ENCODE measurements at regions not wholly inside any gene's neighbourhood (a gene's known extent, or its start where the extent isn't known, plus 50 kb on each side); places are given as distances from the start of the nearest gene placed in this dataset.
"Not testable (repeated sequence)": the region's sequence is repeated elsewhere in the genome, so short reads cannot be mapped to it uniquely, and the experiment has no call there.

DNA sequence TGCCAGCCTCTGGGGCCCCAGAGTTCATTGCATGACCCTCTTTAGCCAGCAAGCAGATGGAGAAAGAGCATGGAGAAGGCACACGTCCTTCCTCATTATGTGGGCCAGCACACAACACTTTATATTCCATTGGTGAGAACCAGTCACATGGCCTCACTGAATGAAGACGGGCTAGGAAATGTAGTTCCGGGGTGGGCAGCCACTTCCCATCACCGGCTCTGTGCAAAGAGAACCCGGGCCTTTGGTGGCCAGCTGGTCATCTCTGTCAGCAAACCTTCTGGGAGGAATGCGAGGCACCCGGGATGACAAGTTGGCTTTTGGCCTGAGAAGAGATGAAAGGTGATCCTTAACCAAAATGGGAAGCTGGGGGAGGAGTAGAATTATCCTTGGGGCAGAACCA is 90.2 kb upstream of the VGLL4 start:
- no peaks in the 10 kb centered on the region for H3K27me3 ChIP-seq
- TF ChIP-seq CTCF (IDR thresholded peaks at IDR 0.05) = no peak
- ATAC-seq (no peak), DNase-seq (no peak)
- no peaks in the 10 kb centered on the region for H3K36me3 ChIP-seq
- intact Hi-C loops (cut with DNase I) = no loop called here
- H3K4me3 ChIP-seq = no peak overlapping the region
- H3K27ac ChIP-seq = no peak overlapping the region
- no peaks in the 10 kb centered on the region for H3K9me3 ChIP-seq
- no peaks in the 10 kb centered on the region for H3K4me1 ChIP-seq

DNA sequence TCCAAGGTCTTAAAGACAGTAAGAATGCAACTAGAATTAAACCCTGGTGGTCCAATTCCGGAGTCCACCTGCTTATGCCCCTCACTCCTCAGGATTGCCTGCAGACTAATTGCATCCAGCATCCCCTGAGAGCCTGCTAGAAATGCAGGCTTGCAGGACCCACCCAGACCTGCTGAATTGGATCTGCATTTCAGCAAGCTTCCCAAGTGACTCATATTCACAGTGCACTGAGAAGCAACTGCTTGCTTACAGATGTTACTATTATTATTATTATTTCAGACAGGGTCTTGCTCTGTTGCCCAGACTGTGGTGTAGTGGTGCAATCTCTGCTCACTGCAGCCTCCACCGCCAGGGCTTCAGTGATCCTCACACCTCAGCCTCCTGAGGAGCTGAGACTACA is 83.5 kb upstream of the VGLL4 start:
- H3K4me1 ChIP-seq = no peaks in the 10 kb centered on the region
- DNase-seq = no peak
- H3K9me3 ChIP-seq = no peaks in the 10 kb centered on the region
- H3K36me3 ChIP-seq = no peaks in the 10 kb centered on the region
- H3K27ac ChIP-seq = no peak overlapping the region
- intact Hi-C loops (cut with DNase I) = no loop called here
- no peak overlapping the region for H3K4me3 ChIP-seq
- no peaks in the 10 kb centered on the region for H3K27me3 ChIP-seq
- no peak for TF ChIP-seq CTCF (IDR thresholded peaks at IDR 0.05)
- no peak for ATAC-seq

DNA sequence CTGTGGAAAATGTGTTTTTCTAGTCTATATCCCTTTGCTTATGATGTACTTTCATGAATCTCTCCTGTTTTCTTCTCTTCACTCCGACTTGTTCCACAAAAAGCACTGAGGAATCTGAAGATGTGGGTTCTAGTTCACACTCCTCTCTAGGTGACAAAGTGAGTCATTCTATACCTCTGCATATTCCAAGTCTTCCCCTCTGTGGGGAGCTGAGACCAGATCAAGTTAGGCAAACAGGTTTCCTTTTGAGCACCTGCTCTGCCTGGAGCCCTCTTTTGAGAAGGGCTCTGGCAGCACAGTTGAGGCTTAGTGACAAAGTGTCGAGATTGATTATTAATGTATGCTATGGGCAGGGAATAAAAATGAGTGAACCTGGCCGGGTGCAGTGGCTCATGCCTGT is 82.4 kb upstream of the VGLL4 start:
- Histone ChIP-seq H3K27ac (no peak overlapping the region), H3K9me3 (no peaks in the 10 kb centered on the region), H3K36me3 (no peaks in the 10 kb centered on the region), H3K27me3 (peaks cover 0 to 7% of the 10 kb centered on the region in 2 donors), H3K4me1 (peaks cover 0 to under 1% of the 10 kb centered on the region in 2 donors), H3K4me3 (no peak overlapping the region)
- intact Hi-C loops (cut with DNase I) = no loop called here
- ATAC-seq (no peak), DNase-seq (no peak)
- no peak for TF ChIP-seq CTCF (IDR thresholded peaks at IDR 0.05)

DNA sequence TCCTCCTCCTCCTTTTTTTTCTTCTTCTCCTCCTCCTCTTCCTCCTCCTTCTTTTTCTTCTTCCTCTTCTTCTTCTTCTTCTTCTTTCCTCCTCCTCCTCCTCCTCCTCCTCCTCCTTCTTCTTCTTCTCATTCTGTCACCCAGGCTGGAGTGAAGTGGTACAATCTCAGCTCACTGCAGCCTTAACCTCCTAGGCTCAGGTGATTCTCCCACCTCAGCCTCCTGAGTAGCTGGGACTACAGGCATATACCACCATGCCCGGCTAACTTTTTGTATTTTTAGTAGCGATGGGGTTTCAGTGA is 81.6 kb upstream of the VGLL4 start:
- H3K4me3 ChIP-seq; ATAC-seq; H3K4me1 ChIP-seq; H3K9me3 ChIP-seq; intact Hi-C loops (cut with DNase I); H3K27ac ChIP-seq; H3K36me3 ChIP-seq; DNase-seq: not testable (repeated sequence)
- peaks cover 0 to 15% of the 10 kb centered on the region in 2 donors for H3K27me3 ChIP-seq

- Histone ChIP-seq H3K27ac (no peak overlapping the region), H3K4me3 (no peak overlapping the region), H3K9me3 (no peaks in the 10 kb centered on the region), H3K4me1 (peaks cover 0 to 14% of the 10 kb centered on the region in 2 donors), H3K36me3 (no peaks in the 10 kb centered on the region), H3K27me3 (peaks cover 0 to 20% of the 10 kb centered on the region in 2 donors)
- no peak for DNase-seq
- intact Hi-C loops (cut with DNase I) = no loop called here
- no peak for ATAC-seq
- no peak for TF ChIP-seq CTCF (IDR thresholded peaks at IDR 0.05)
These were observed 81.1 kb upstream of the VGLL4 start for GRCh38 chr3:11724615-11725339.

- peaks cover 0 to 37% of the 10 kb centered on the region in 2 donors for H3K4me1 ChIP-seq
- peaks cover 0 to 24% of the 10 kb centered on the region in 2 donors for H3K27me3 ChIP-seq
- peak overlapping the region; percentile 86 to 94 for H3K27ac ChIP-seq
- intact Hi-C loops (cut with DNase I) = no loop called here
- H3K4me3 ChIP-seq = no peak overlapping the region
- no peaks in the 10 kb centered on the region for H3K36me3 ChIP-seq
- no peak for TF ChIP-seq CTCF (IDR thresholded peaks at IDR 0.05)
- DNase-seq = peak in 1 of 4 donors; percentile 7
- no peak for ATAC-seq
- H3K9me3 ChIP-seq = no peaks in the 10 kb centered on the region
These were observed 77.8 kb upstream of the VGLL4 start for GRCh38 chr3:11721479-11721878.
